CD4-positive, CD25-positive, alpha-beta regulatory T cell (primary cell): ENCODE measurements at regions not wholly inside any gene's neighbourhood (a gene's known extent, or its start where the extent isn't known, plus 50 kb on each side); places are given as distances from the start of the nearest gene placed in this dataset.
"Not testable (repeated sequence)": the region's sequence is repeated elsewhere in the genome, so short reads cannot be mapped to it uniquely, and the experiment has no call there.

Experiments
- ATAC-seq, 2 donors: fragments of 150-1000 bp; cut with Tn5 transposase; one replicate each; pipeline ENCODE4 v1.10.0; 2021; ENCODE audit warnings: low read depth in 2 of 2, moderate number of reproducible peaks in 2 of 2, moderate library complexity in 1 of 2
- DNase-seq, 3 donors: peaks; one replicate each; pipeline versions ENCODE4 v3.0.0 to v3.0.0-alpha.2; 2012 to 2022; ENCODE audit warnings: mixed read lengths in 1 of 3
- H3K27ac ChIP-seq: one replicate; pipeline ENCODE4 v1.7.0; 2013; ENCODE audit warnings: mild to moderate bottlenecking, low read length; ENCODE audit not compliant: insufficient read depth, poor library complexity, severe bottlenecking
- H3K27me3 ChIP-seq: one replicate; pipeline ENCODE4 v1.7.0; 2013; ENCODE audit warnings: low read length; ENCODE audit not compliant: control insufficient read depth, insufficient read depth
- H3K36me3 ChIP-seq: one replicate; pipeline ENCODE4 v1.7.0; 2013; ENCODE audit warnings: mild to moderate bottlenecking, low read length, moderate library complexity; ENCODE audit not compliant: control insufficient read depth, insufficient read depth
- H3K4me1 ChIP-seq: 2 replicates; pipeline ENCODE4 v1.7.0; 2013; ENCODE audit warnings: mild to moderate bottlenecking, low read length; ENCODE audit not compliant: insufficient read depth, control insufficient read depth, poor library complexity, severe bottlenecking
- H3K4me3 ChIP-seq: one replicate; pipeline ENCODE4 v1.7.0; 2013; ENCODE audit warnings: low read depth, mild to moderate bottlenecking, low read length, moderate library complexity
- H3K9me3 ChIP-seq, 2 experiments: 1 replicate in 1 of 2; 2 replicates in 1 of 2; pipeline ENCODE4 v1.7.0; 2013; ENCODE audit warnings: low read length in 2 of 2, mild to moderate bottlenecking in 1 of 2, moderate library complexity in 1 of 2; ENCODE audit not compliant: control insufficient read depth in 2 of 2
- H3K27ac Mint-ChIP-seq, 3 donors: one replicate each; pipeline ENCODE4 v1.8.0; 2020 to 2022; ENCODE audit warnings: mild to moderate bottlenecking in 3 of 3, mixed read lengths in 3 of 3, moderate library complexity in 2 of 3
- H3K27me3 Mint-ChIP-seq: one replicate; pipeline ENCODE4 v1.8.0; 2022; ENCODE audit warnings: mild to moderate bottlenecking, mixed read lengths
- H3K36me3 Mint-ChIP-seq: one replicate; pipeline ENCODE4 v1.8.0; 2020; ENCODE audit warnings: mixed read lengths
- H3K4me1 Mint-ChIP-seq, 4 donors: one replicate each; pipeline ENCODE4 v1.8.0; 2020 to 2022; ENCODE audit warnings: mixed read lengths in 4 of 4, mild to moderate bottlenecking in 1 of 4
- H3K4me3 Mint-ChIP-seq, 4 donors: one replicate each; pipeline ENCODE4 v1.8.0; 2020 to 2022; ENCODE audit warnings: mild to moderate bottlenecking in 4 of 4, mixed read lengths in 4 of 4, moderate library complexity in 3 of 4
- H3K9me3 Mint-ChIP-seq, 7 donors: one replicate each; pipeline ENCODE4 v1.8.0; 2020 to 2022; ENCODE audit warnings: mixed read lengths in 7 of 7, mild to moderate bottlenecking in 3 of 7, moderate library complexity in 2 of 7

GRCh38 chr9:31908158-31908890 lies 476.1 kb upstream of the ACO1 start:
- peak overlapping the region in 1 of 3 donors; percentile 42 for H3K27ac Mint-ChIP-seq

DNA sequence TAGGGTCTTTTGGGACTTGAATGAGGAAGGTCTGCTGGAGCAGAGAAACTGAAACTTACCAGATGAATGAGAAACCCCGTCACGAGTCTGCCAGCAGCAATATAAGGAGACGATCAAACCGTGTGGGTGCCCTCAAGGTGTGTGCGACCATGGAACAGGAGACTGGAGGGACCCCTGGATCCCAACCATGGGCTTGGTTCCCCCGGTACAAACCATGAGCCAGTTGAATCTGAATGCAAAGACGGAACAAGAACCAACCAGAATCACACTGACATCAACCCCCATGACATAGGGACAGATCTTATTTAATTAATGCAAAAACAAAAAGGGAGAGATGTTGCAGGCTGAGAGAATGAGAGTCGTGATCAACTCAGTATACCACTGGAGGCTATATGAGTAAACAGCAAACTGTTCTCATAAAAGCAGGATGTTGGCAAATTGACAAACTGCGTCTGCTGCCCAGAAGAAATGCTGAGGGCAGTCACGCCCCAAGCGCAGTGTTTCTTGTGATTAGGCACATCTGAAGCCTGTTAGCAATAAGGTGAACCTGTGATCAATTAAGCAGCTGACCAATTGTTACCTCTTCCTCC lies 475.5 kb upstream of the ACO1 start:
- Histone ChIP-seq H3K36me3 (no peaks in the 10 kb centered on the region), H3K27me3 (no peaks in the 10 kb centered on the region), H3K27ac (no peak overlapping the region), H3K4me3 (peak overlapping the region; percentile 33), H3K9me3 (no peaks in the 10 kb centered on the region), H3K4me1 (no peaks in the 10 kb centered on the region)
- Mint-ChIP-seq H3K27ac (peak overlapping the region in 1 of 3 donors; percentile 42), H3K4me3 (peak overlapping the region in 3 of 4 donors; percentile 48 to 78 (median 68)), H3K4me1 (peaks cover 0 to 6% (median 0%) of the 10 kb centered on the region in 4 donors), H3K27me3 (no peaks in the 10 kb centered on the region), H3K9me3 (peaks cover 0 to 2% (median 0%) of the 10 kb centered on the region in 7 donors), H3K36me3 (no peaks in the 10 kb centered on the region)
- DNase-seq, result no peak
- ATAC-seq, result no peak

More at GRCh38 chr9:31908158-31908890, 476.1 kb upstream of the ACO1 start:
- Histone ChIP-seq H3K27ac (no peak overlapping the region), H3K36me3 (no peaks in the 10 kb centered on the region), H3K4me3 (peak overlapping the region; percentile 33), H3K4me1 (no peaks in the 10 kb centered on the region), H3K27me3 (no peaks in the 10 kb centered on the region), H3K9me3 (no peaks in the 10 kb centered on the region)
- DNase-seq, result no peak
- no peak for ATAC-seq
- no peaks in the 10 kb centered on the region for H3K27me3 Mint-ChIP-seq
- peaks cover 0 to 3% (median 0%) of the 10 kb centered on the region in 7 donors for H3K9me3 Mint-ChIP-seq
- no peaks in the 10 kb centered on the region for H3K36me3 Mint-ChIP-seq
- H3K4me3 Mint-ChIP-seq, result peak overlapping the region in 3 of 4 donors; percentile 48 to 78 (median 52)
- H3K4me1 Mint-ChIP-seq, result peaks cover 0 to 6% (median 0%) of the 10 kb centered on the region in 4 donors

DNA sequence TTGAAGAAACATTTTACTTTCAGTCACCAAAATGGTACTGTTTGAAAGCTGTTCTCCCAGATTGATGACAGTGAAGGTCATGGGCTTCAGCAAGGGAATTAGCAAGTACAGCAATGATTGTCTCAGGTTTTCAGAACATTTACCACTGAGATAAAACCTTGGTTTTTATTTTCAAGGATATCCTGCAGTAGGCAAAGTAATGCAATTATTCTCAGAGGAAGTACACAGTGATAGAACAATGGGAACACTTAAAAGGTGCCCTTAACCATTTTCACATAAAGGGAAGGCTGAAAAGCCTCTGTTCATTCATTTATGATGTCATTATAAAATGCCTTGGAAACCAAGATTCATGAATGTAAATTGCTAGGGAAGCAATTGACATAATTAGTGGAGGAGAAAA lies 471.8 kb upstream of the ACO1 start:
- no peak for DNase-seq
- H3K4me3 Mint-ChIP-seq, result no peak overlapping the region
- no peaks in the 10 kb centered on the region for H3K36me3 Mint-ChIP-seq

GRCh38 chr9:31916591-31917241 lies 467.7 kb upstream of the ACO1 start:
- no peak overlapping the region for H3K27ac Mint-ChIP-seq
- H3K4me3 Mint-ChIP-seq, result no peak overlapping the region
- H3K27me3 ChIP-seq, result no peaks in the 10 kb centered on the region
- no peaks in the 10 kb centered on the region for H3K9me3 Mint-ChIP-seq
- DNase-seq (no peak), ATAC-seq (no peak)
- H3K27me3 Mint-ChIP-seq, result no peaks in the 10 kb centered on the region
- H3K36me3 ChIP-seq, result no peaks in the 10 kb centered on the region
- H3K27ac ChIP-seq, result no peak overlapping the region
- no peaks in the 10 kb centered on the region for H3K4me1 Mint-ChIP-seq
- H3K4me3 ChIP-seq, result no peak overlapping the region
- no peaks in the 10 kb centered on the region for H3K36me3 Mint-ChIP-seq
- H3K4me1 ChIP-seq, result no peaks in the 10 kb centered on the region
- H3K9me3 ChIP-seq, result no peaks in the 10 kb centered on the region

More for the DNA sequence above, 471.8 kb upstream of the ACO1 start:
- Mint-ChIP-seq H3K27ac (no peak overlapping the region), H3K27me3 (no peaks in the 10 kb centered on the region), H3K9me3 (no peaks in the 10 kb centered on the region), H3K4me1 (peaks cover 0 to 6% (median 0%) of the 10 kb centered on the region in 4 donors)
- no peaks in the 10 kb centered on the region for H3K27me3 ChIP-seq
- H3K27ac ChIP-seq, result no peak overlapping the region
- no peak for ATAC-seq
- no peaks in the 10 kb centered on the region for H3K9me3 ChIP-seq
- H3K36me3 ChIP-seq, result no peaks in the 10 kb centered on the region
- H3K4me3 ChIP-seq, result no peak overlapping the region
- H3K4me1 ChIP-seq, result no peaks in the 10 kb centered on the region

DNA sequence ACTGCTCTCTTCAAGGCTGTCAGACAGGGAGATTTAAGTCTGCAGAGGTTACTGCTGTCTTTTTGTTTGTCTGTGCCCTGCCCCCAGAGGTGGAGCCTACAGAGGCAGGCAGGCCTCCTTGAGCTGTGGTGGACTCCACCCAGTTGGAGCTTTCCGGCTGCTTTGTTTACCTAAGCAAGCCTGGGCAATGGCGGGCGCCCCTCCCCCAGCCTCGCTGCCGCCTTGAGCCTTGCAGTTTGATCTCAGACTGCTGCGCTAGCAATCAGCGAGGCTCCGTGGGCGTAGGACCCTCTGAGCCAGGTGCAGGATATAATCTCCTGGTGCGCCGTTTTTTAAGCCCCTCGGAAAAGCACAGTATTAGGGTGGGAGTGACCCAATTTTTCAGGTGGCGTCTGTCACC lies 446.7 kb upstream of the ACO1 start:
- not testable (repeated sequence) for H3K9me3 Mint-ChIP-seq, H3K4me1 Mint-ChIP-seq, H3K9me3 ChIP-seq, H3K4me1 ChIP-seq, DNase-seq, H3K4me3 Mint-ChIP-seq, H3K27ac ChIP-seq, H3K4me3 ChIP-seq, H3K36me3 Mint-ChIP-seq, H3K27me3 Mint-ChIP-seq, H3K27me3 ChIP-seq, ATAC-seq, H3K27ac Mint-ChIP-seq, H3K36me3 ChIP-seq

- no peak overlapping the region for H3K4me3 Mint-ChIP-seq
- H3K36me3 Mint-ChIP-seq, result no peaks in the 10 kb centered on the region
- H3K36me3 ChIP-seq, result no peaks in the 10 kb centered on the region
- H3K27me3 Mint-ChIP-seq, result no peaks in the 10 kb centered on the region
- H3K27ac Mint-ChIP-seq, result no peak overlapping the region
- DNase-seq (no peak), ATAC-seq (no peak)
- H3K27ac ChIP-seq, result no peak overlapping the region
- no peaks in the 10 kb centered on the region for H3K9me3 ChIP-seq
- no peaks in the 10 kb centered on the region for H3K4me1 Mint-ChIP-seq
- H3K4me3 ChIP-seq, result no peak overlapping the region
- H3K27me3 ChIP-seq, result no peaks in the 10 kb centered on the region
- no peaks in the 10 kb centered on the region for H3K4me1 ChIP-seq
- H3K9me3 Mint-ChIP-seq, result peaks cover 0 to 3% (median 0%) of the 10 kb centered on the region in 7 donors
Observed at GRCh38 chr9:31950756-31951155, 433.7 kb upstream of the ACO1 start.

DNA sequence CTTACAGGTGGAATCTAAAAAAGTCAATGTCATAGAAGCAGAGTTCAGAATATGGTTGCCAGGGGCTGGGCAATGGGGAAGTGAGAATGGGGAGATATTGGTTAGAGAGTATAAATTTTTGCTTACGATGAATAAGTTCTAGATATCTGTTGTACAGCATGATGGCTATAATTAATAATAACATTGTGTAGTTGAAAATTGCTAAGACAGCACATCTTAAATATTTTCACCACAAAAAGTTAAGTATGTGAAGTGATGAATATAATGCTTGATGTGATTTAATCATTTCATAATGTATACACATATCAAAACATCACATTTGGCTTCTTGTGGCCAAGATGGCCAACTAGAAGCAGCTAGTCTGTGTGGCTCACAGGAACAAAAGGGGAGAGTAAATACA lies 425.9 kb upstream of the ACO1 start:
- no peaks in the 10 kb centered on the region for H3K4me1 ChIP-seq
- DNase-seq (no peak), ATAC-seq (no peak)
- H3K27me3 ChIP-seq, result no peaks in the 10 kb centered on the region
- Mint-ChIP-seq H3K27ac (no peak overlapping the region), H3K27me3 (no peaks in the 10 kb centered on the region), H3K4me3 (no peak overlapping the region), H3K4me1 (peaks cover 0 to 6% (median 0%) of the 10 kb centered on the region in 4 donors), H3K9me3 (peaks cover 2 to 40% (median 13%) of the 10 kb centered on the region in 7 donors), H3K36me3 (no peaks in the 10 kb centered on the region)
- H3K4me3 ChIP-seq, result no peak overlapping the region
- no peak overlapping the region for H3K27ac ChIP-seq
- no peaks in the 10 kb centered on the region for H3K9me3 ChIP-seq
- H3K36me3 ChIP-seq, result no peaks in the 10 kb centered on the region
